SKM-1 (cell line): ENCODE measurements at regions not wholly inside any gene's neighbourhood (a gene's known extent, or its start where the extent isn't known, plus 50 kb on each side); places are given as distances from the start of the nearest gene placed in this dataset.

Experiments used
- DNase-seq: peaks from one replicate; lab custom pipeline; 2025; ENCODE audit not compliant: unreplicated experiment; lab: John Stamatoyannopoulos, UW

DNA sequence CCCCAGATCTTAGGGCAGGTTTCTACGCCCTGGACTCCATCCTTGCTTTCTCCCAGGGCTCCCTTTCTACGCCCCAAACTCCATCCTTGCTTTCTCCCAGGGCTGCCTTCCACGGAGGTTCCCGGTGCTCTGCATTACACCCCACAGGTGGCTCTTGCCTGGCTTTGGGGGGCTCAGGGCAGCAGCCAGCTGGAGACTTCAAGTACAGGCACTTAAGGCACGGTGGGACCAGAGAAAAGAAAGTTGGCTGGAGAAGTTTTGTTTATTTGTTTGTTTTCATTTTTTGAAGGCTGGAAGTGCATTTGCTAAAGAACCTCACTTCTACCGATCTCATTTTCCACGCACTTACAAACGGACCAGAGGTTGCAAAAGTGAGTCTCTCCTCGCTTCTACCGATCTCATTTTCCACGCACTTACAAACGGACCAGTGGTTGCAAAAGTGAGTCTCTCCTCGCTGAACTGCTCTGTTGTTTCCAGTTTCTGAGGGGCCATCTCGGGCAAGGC lies 103.8 kb upstream of the MED13L start:
- no peak for DNase-seq

DNA sequence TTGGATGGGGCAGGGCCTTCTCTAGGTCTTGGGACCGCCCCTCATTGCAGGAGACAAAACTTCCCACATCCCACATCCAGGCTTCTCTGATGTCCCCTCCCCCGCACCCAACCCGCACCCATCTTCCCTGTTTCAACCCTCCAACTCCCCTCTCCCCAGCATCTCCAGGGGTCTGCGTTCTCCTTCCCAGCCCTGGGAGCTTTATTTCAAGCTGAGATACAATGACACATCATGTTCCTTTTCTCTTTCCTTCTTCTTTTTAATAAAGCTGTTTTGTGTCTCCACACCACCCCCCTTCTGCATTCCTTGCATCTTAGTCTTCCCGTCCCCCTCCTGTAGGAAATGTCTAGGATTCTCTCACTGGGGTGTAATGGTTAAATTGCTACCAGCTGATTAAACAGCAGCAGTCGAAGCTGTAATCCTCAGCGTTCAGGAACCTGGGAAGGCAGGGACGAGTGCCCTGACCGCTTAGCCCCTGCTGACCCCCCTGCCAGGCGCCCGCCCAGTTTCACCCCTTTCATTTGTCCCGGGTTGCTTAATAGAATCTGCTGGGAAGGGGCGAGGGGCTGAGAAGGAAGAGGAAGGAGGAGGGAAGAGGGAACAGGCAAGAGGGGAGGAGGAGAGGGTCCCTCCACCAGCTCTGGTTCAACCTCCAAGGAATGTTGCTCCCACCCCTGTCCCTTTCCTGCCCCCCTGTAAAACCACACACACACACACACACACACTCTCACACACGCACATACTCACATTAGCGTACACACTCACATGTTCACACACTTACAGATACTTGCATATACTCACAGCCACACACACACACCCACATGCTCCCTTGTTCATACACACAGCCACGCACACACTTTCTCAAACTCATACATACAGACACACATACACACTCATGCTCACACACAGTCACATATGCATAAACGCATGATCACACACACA lies 104.5 kb upstream of the MED13L start:
- no peak for DNase-seq

DNA sequence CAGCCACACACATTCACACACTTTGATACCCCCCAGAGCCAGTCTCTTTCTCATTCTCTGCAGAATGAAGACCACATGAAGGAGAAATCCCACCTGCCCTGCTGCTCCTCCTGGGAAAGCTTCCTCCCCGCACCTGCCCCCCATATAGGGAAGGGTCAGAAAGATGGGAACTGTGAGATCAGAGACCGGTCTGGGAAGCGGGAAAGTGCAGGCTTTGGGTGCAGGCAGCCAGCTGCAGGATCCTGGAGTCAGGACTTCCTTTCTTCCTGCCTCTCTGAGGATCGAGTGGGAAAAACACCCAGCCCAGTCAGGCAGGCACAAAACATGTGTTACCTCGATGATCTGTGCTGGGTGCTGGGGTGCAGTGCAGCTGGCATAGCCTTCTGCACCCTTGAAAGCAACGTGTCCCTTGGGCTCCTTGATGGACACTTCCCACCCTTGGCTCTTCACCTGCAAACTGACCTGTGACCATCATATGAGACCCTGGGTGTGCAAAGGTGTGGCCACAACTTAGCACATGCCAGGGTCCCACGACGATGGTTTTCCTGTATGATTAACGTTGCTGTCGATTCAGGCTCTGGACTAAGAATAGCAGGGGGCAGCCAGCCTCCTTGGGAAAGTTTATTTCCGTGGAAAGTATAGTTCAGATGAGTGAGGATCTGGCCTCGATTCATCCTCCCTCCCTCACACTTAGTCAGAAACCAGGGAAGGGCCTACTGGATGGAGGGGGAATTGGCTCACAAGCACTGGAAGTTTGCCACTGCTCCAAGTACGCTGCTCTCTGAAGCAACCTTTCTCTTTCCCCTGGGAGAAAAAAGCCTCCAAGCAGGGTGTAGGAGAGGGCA lies 105.4 kb upstream of the MED13L start:
- DNase-seq, result no peak

DNA sequence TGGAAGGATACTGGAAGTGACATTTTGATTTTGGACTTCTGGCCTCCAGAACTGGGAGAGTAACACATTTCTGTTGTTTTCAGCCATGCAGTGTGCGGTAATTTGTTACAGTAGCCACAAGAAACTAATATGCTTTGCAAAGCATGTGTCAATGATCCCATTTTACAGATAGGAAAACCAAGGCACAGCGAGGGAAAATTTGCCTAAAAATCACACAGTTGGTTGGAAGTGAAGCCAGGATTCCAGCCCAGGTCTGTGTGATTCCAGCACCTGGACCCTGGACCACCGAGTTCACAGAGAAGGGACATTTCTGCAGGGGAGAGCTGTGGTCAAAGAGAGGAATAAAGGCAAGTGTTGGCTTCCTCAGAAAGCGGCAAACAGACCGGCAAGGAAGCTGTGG lies 106.7 kb upstream of the MED13L start:
- no peak for DNase-seq

GRCh38 chr12:116384691-116385485 lies 107.4 kb upstream of the MED13L start:
- peak; percentile 9 for DNase-seq

- DNase-seq, result no peak
Observed at GRCh38 chr12:116385486-116386217, 108.2 kb upstream of the MED13L start.

DNA sequence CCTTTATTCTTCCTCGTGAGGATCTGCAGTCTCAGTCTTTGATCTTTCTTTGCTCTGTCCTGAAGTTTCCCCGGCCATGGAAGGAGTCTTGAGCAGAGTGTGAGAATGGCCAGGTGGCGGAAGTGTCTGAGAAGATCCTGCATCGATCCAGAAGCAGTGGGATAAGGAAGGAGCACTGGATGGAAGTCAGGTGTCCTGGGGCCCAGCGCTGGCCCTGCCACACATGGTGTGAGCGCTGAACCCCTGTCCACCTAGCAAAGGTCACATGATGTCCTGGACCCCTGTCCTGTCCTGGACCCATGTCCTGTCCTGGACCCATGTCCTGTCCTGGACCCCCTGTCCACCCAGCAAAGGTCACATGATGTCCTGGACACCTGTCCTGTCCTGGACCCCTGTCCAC lies 111.8 kb upstream of the MED13L start:
- no peak for DNase-seq

DNA sequence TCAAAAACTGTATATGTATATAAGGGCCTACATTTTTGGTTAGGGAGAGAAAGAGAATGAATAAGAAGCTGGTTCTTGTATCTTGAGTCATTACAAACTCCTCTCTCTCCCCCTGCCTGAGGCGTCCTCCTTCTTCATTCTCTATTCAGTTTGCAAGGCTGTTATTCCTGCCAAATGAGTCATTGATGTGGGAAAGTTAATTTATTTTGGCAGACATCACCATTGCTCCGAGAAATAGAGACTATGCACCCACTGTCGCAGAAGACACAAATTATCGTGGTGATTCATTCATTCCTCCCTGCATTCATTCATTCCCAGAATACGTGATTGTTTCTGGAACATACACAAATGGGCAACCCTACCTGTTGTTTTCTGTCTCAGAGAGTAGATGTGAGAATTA lies 112.5 kb upstream of the MED13L start:
- DNase-seq, result no peak

DNA sequence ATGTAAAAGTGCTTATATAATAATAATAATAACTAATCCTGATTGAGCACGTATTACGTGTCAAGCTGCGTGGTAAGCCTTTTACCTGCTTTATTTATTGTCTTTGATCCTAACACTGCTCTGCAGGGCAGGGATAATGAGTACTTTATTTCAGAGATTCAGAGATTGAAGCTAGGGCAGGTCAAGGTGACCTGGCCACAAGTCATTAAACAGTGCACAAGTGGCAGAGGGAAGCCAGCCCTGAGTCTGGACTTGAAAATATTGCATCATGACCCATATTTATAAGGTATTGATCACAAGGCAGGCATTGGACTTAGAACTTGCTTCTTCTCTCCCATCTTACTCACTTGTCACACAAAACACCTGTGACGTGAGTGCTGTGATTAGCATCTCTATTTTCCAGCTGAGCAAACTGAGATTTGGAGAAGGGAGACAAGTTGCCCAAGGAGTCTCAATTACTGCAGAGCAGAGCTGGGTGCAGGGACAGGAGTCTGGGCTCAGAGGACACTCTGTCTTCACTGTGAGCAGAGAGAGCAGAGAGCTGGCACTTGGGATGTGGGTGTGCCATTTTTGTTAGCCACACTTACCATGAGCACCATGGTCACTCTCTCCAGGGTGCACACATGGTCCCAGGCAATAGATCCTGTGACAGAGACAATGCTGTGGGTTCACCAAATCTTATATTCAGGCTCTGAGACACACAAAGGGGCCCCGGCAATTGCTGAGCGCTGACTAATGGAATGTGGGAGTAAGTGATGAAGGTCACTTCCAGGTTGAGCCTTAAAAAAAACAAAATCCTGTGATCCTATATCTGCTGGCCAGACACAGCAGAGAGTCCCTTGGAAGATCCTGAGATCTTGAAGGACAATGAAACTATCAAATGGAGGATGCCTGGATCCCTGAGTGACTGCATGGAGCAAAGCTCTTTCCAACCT lies 113.2 kb upstream of the MED13L start:
- DNase-seq, result no peak

DNA sequence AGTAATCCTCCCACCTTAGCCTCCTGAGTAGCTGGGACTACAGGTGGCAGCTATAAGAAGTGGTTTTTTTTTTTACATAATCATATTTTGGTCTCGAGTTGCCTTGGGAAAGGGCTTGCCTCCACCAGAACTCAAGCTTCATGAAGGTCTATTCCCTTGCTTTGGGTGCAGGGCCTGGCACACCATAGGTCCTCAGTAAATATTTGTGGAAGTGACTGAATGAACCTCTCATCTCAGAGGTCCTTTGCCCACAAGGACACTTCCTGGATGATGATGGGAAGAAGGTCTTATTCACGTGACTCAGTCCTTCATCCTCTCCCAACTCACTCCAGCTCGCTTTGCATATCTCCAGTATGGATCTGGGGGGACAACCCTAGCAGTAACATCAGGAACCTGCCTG lies 114.0 kb upstream of the MED13L start:
- DNase-seq, result no peak

GRCh38 chr12:116392061-116392460 lies 114.6 kb upstream of the MED13L start:
- DNase-seq, result no peak

GRCh38 chr12:116393255-116393654 lies 115.8 kb upstream of the MED13L start:
- no peak for DNase-seq

DNA sequence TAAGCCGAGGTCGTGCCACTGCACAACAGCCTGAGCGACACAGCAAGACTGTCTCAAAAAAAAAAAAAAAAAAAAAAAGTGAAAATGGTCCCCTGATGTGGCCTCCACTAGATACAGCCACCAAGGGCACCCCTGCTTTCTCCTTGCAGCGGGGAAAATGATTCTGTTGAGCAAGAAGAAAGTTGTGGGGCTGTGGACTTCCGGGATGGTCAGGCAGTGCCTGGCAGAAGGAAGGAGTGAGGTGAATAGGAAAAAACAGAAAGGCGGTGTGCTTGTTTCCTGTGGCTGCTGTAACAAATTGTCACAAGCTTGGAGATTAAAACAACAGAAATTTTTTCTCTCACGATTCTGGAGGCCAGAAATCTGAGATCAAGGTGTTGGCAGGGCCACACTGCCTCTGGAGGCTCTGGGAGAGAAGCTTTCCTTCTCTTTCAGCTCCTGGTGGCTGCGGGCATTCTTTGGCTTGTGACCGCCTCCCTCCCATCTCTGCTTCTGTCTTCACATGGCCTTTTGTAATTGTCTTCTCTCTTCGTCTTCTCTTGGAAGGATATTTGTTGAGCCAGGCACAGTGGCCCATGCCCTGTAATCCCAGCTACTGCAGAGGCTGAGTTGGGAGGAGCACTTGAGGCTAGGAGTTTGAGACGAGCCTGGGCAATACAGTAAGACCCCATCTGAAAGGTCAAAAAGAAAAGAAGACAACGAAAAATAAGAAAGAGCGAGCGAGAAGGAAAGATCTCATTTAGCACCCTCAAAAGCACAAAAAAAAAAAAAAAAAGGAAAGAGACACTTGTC lies 116.6 kb upstream of the MED13L start:
- DNase-seq, result no peak

DNA sequence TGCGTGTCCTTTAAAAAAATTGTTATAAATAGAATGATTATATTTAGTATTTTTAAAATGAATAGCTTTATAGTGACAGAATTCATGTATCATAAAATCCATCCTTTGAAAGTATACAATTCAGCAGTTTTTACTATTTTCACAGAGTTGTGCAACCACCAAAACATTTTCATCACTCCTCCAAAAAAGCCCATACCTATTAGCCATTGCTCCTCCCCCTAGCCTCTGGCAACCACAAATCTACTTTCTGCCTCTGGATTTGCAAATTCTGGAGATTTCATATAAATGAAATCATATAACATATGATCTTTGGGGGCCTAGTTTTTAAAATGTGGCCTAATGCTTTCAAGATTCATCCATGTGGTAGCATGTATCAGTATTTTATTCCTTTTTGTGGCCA lies 117.9 kb upstream of the MED13L start:
- DNase-seq, result no peak

DNA sequence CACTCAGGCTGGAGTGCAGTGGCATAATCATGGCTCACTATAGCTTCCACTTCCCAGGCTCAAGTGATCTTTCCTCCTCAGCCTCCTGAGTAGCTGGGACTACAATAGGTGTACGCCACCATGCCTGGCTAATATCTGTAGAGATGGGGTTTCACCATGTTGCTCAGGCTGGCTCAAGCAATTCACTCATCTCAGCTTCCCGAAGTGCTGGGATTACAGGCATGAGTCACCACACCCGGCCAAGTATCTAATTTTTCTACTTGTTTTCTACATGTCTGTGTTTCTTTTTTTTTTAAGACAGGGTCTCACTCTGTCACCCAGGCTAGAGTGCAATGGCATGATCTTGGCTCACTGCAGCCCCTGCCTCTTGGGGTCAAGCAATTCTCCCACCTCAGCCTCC lies 119.7 kb upstream of the MED13L start:
- no peak for DNase-seq

DNA sequence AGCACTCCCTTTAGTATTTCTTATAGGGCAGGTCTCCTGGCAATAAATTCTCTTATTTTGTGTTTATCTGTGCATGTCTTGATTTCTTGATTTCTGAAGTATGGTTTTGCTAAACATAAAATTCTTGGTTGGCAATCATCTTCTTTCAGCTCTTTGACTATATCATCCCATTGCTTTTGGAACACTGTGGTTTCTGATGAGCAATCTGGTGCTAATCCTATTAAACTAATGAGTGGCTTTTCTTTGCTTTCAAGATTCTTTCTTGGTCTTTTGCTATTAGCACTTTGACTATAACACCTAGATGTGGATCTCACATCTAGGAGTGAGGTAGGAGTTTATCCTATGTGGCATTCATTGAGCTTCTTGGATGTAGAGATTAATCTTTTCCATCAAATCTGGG lies 120.7 kb upstream of the MED13L start:
- no peak for DNase-seq

DNA sequence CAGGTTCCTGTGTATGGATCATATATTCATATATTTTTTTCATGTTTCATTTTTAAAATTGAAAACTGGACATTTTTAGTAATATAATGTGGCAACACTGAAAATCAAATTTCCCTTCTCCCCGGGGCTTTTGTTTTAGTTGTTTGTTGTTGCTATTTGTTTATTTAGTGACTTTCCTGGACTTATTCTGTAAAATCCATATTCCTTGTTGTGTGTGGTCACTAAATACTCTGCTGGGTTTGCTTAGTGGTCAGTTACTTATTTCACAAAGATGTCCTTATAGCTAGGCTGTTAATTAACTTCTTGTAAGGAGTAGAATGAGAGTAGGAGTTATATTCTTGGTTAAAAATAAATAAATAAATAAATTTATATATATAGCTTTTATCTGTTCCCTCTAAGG lies 121.6 kb upstream of the MED13L start:
- no peak for DNase-seq

DNA sequence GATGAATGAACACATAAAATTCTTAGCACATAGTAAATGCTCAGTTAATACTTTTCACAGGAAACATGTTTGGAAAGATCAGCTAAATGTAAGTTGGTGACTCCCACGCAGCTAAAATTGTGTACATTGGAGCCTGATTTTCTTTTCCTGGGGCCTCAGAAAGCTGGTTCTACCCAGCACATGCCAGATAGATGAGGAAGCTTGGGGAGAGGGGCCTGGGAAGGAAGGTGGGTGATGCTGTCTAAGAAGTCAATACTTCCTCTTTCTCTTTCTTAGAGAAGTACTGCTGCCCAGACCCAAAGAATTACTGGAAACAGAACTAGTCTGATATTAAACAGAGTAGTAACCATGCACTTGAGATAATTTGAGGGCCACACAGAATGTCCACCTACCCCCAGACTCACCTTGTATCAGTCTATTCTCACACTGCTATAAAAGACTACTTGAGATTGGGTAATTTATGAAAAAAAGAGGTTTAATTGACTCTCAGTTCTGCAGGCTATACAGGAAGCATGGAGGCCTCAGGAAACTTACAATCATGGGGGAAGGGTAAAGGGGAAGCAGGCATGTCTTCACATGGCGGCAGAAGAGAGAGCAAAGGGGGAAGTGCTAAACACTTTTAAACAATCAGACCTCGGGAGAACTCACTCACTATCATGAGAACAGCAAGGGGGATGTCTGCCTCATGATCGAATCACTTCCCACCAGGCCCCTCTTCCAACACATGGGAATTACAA lies 123.3 kb upstream of the MED13L start:
- DNase-seq, result peak; percentile 50
